Omental fat pad (tissue), 3 donors: ENCODE measurements at regions not wholly inside any gene's neighbourhood (a gene's known extent, or its start where the extent isn't known, plus 50 kb on each side); places are given as distances from the start of the nearest gene placed in this dataset.
A peak's percentile ranks its signal among the peaks of the same experiment; 100 is the strongest.

Experiments
- ATAC-seq: fragments of 150-250 bp; one replicate; pipeline ENCODE4 v1.9.1; 2016; ENCODE audit warnings: mild to moderate bottlenecking, moderate library complexity; ENCODE audit not compliant: low FRiP score
- DNase-seq: peaks from one replicate; pipeline ENCODE4 v3.0.0-alpha.2; 2019; ENCODE audit warnings: low spot score
- TF ChIP-seq, protein P1 (sequence below), 3 donors: fragments of 450-650 bp; IDR thresholded peaks; one replicate each; pipeline ENCODE4 v1.5.1; 2016 to 2017; ENCODE audit warnings: antibody characterized with exemption in 3 of 3, mild to moderate bottlenecking in 3 of 3, moderate library complexity in 2 of 3

DNA sequence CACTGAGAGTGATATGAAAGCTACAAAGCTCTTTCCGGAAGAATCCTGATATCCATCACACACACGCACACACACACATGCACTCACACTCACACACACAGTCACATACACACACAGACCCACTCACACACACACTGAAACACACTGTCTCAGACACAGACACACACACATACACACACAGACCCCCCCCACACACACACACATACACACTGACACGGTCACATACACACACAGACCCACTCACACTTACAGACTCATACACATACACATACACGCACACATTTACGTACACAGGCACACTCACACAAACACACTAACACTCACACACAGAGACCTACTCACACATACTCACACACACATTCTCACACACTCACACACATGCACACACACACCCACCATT is 58.6 kb downstream of the LIG4 start:
- ATAC-seq: no peak
- TF ChIP-seq, protein P1, sequence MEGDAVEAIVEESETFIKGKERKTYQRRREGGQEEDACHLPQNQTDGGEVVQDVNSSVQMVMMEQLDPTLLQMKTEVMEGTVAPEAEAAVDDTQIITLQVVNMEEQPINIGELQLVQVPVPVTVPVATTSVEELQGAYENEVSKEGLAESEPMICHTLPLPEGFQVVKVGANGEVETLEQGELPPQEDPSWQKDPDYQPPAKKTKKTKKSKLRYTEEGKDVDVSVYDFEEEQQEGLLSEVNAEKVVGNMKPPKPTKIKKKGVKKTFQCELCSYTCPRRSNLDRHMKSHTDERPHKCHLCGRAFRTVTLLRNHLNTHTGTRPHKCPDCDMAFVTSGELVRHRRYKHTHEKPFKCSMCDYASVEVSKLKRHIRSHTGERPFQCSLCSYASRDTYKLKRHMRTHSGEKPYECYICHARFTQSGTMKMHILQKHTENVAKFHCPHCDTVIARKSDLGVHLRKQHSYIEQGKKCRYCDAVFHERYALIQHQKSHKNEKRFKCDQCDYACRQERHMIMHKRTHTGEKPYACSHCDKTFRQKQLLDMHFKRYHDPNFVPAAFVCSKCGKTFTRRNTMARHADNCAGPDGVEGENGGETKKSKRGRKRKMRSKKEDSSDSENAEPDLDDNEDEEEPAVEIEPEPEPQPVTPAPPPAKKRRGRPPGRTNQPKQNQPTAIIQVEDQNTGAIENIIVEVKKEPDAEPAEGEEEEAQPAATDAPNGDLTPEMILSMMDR (IDR thresholded peaks at IDR 0.05): no peak
- DNase-seq: no peak

DNA sequence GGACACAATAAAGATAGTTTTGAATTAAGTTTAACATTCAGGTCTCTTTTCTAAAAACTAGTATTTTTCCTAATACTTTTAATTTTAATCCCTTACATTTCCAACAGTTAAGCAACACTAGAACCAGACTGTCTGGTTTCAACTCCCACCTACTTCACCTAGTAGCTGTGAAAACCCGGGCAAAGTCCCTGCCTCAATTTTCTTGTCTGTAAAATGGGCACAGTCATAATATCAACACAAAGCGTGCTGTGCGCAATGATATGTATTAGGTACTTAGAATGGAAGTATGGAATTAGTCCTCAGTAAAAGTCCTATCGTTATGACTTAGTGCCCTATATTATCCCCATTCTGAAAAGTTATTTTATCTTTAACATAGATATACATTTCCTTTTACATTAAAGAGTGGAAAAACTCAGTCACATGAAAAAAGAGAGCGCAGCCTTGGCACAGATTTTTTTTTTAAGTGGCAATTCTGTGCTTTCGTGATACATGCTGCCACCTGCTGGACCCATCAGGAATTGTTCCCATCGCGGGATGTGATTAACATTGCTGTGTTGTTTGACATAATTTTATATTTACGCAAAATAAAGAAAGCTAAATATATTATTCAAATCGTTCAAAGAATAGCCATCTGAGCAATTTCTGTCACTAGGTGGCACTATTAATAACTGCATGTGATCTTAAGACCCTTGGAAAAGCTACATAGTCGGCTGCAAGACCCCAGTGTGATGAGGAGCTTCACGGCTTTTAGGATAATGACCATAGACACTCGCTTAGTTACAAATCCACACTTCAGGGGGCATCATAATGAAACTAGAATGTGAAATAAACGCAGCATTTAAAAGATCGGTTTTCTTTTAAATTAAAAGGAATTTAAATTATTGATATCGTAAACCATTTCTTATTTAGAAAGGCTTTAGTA is 59.9 kb downstream of the LIG4 start:
- DNase-seq (peak; percentile 82), ATAC-seq (no peak)
- TF ChIP-seq, protein P1 (IDR thresholded peaks at IDR 0.05): peak in 2 of 3 donors; percentile 10 to 14

DNA sequence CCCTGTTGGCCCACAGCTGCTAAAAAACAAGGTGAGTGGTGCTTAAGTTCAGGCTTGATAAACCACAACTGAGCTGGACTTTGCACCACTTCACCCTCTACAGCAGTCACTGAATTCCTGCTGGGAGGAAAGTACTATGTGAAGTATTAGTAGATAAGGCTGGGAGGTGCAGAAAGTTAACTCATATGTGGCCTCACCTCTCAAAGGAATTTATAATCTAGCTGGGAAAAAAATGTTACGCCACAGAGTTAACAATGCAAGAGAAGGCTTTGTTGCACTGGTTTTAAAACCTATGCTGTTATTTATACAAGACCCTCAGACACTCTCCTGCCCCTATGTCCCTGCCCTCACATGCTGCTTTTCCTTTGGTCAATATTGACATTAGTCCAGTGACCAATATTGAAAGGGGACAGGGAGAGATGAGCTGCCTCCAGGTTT is 60.9 kb downstream of the LIG4 start:
- TF ChIP-seq, protein P1 (IDR thresholded peaks at IDR 0.05): no peak
- DNase-seq (no peak), ATAC-seq (peak; percentile 61)

DNA sequence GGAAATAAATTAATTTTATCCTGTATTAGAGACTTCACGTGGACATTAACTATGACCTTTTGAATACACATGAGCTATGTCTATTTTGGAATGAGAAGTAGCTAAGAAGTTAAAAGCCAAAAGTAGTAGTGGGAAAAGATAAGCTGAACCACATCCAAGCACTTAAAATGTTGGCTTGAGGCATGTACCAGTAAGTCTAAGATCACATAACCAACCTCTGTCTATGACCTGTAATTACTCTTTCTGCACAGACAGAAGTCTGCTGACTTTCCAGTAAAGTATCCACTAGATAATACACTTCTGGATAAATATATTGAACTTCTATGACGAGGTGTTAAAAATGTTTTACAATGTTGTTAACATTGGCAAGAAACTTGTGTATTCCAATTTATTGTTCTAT is 68.7 kb downstream of the LIG4 start:
- DNase-seq: no peak

DNA sequence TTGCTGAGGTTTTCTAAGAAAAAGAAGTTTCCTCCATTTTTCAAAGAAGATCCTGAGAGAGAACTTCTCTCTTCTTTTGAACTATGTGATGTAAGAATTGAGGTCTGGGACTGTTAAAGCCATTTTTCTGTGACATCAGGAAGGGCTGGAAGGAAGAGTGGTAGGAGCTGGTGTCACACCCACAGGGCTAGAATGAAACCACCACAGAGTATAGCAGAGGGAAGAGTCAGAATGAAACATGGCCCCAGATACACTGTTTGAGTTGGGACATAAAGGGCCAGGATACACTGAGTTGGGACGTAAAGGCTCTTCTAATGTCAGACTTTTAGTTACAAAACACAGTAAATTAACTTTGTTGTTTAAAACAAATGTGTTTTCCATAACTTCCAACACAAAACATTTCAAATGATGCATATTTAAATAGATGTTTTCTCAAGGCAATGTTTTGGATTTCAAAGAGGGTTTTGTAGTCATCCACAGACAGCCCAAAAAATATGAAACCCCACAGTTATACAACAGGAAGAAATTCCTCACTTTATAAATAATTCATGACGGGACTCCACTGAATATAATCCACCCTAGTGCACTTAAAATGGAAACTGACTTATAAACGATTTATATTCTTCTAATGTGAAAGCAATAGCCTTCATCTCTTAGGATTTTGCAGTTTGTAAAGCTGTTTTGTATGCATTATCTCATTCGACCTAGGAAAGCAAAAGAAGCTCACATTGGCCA is 72.5 kb downstream of the LIG4 start:
- ATAC-seq (no peak), DNase-seq (no peak)
- TF ChIP-seq, protein P1 (IDR thresholded peaks at IDR 0.05): no peak

More for the DNA sequence above, 68.7 kb downstream of the LIG4 start:
- TF ChIP-seq, protein P1 (IDR thresholded peaks at IDR 0.05): no peak
- ATAC-seq: no peak

DNA sequence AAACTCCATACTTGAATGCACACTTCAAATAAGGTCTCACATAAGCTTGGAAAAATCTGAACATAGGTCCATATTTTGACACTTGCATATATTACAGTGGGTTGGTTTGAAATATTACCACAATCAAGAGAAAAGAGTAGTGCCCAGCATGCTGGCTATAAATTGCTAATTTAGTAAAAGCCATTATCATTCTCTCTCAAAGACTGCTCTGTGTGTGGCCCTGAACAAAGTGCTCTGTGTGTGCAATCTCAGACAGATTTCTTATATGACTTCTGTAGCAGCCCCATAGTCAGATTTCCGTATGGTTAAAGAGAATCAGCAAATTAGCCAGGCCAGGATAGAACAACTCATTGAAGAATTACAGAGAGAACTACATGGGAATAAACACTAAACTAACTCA is 78.2 kb downstream of the LIG4 start:
- TF ChIP-seq, protein P1 (IDR thresholded peaks at IDR 0.05): no peak
- ATAC-seq: no peak
- DNase-seq: no peak
